ENCODE measurements at regions not wholly inside any gene's neighbourhood (a gene's known extent, or its start where the extent isn't known, plus 50 kb on each side); places are given as distances from the start of the nearest gene placed in this dataset.

GRCh38 chr10:8389630-8390029 lies 335.1 kb downstream of the GATA3 start:
- ATAC-seq: no peak
- TF ChIP-seq OSR1 (CRISPR knock-in tag; IDR thresholded peaks at IDR 0.05) (no peak), ISL1 (CRISPR knock-in tag; IDR thresholded peaks at IDR 0.05) (peak; percentile 77)

GRCh38 chr10:8392216-8392615 lies 337.7 kb downstream of the GATA3 start:
- ATAC-seq: no peak

GRCh38 chr10:8393531-8393930 lies 339.0 kb downstream of the GATA3 start:
- ATAC-seq: no peak

More at GRCh38 chr10:8392216-8392615, 337.7 kb downstream of the GATA3 start:
- TF ChIP-seq ESRRG (CRISPR knock-in tag; IDR thresholded peaks at IDR 0.05): no peak
- TF ChIP-seq TSHZ2 (CRISPR knock-in tag; IDR thresholded peaks at IDR 0.05): no peak
- TF ChIP-seq CREB5 (CRISPR knock-in tag; IDR thresholded peaks at IDR 0.05; ENCODE audit: low read depth): no peak
- no peak for TF ChIP-seq ISL1 (CRISPR knock-in tag; IDR thresholded peaks at IDR 0.05)
- TF ChIP-seq OSR1 (CRISPR knock-in tag; IDR thresholded peaks at IDR 0.05): no peak
- no peak for TF ChIP-seq PPARA (CRISPR knock-in tag; IDR thresholded peaks at IDR 0.05; ENCODE audit: borderline replicate concordance)
- no peak for TF ChIP-seq CSDC2 (CRISPR knock-in tag; IDR thresholded peaks at IDR 0.05)
- no peak for TF ChIP-seq ZFP3 (CRISPR knock-in tag; IDR thresholded peaks at IDR 0.05)
- no peak for TF ChIP-seq ZNF565 (CRISPR knock-in tag; conservative IDR thresholded peaks at IDR 0.05; ENCODE audit: low read depth)
- TF ChIP-seq TCF4 (CRISPR knock-in tag; IDR thresholded peaks at IDR 0.05; ENCODE audit: borderline replicate concordance): no peak
- no peak for TF ChIP-seq TOX (CRISPR knock-in tag; IDR thresholded peaks at IDR 0.05; ENCODE audit: borderline replicate concordance)

GRCh38 chr10:8396675-8397074 lies 342.2 kb downstream of the GATA3 start:
- ATAC-seq: no peak
- TF ChIP-seq ZC3H10 (CRISPR knock-in tag; IDR thresholded peaks at IDR 0.05) (no peak), CSDC2 (CRISPR knock-in tag; IDR thresholded peaks at IDR 0.05) (no peak), CSRNP3 (CRISPR knock-in tag; IDR thresholded peaks at IDR 0.05) (no peak), PPARA (CRISPR knock-in tag; IDR thresholded peaks at IDR 0.05; ENCODE audit: borderline replicate concordance) (no peak), ZNF565 (CRISPR knock-in tag; conservative IDR thresholded peaks at IDR 0.05; ENCODE audit: low read depth) (no peak), GLIS3 (CRISPR knock-in tag; IDR thresholded peaks at IDR 0.05) (no peak)

More at GRCh38 chr10:8393531-8393930, 339.0 kb downstream of the GATA3 start:
- TF ChIP-seq BACH2 (CRISPR knock-in tag; IDR thresholded peaks at IDR 0.05; ENCODE audit: borderline replicate concordance) (no peak), ZNF70 (CRISPR knock-in tag; IDR thresholded peaks at IDR 0.05) (no peak), ARNTL (CRISPR knock-in tag; IDR thresholded peaks at IDR 0.05; ENCODE audit: borderline replicate concordance, low read depth) (no peak), OSR1 (CRISPR knock-in tag; IDR thresholded peaks at IDR 0.05) (no peak), TSHZ2 (CRISPR knock-in tag; IDR thresholded peaks at IDR 0.05) (no peak), ZNF565 (CRISPR knock-in tag; conservative IDR thresholded peaks at IDR 0.05; ENCODE audit: low read depth) (no peak), SNAI2 (CRISPR knock-in tag; IDR thresholded peaks at IDR 0.05) (no peak), CSRNP3 (CRISPR knock-in tag; IDR thresholded peaks at IDR 0.05) (no peak)
